MM.1S (cell line): ENCODE measurements at regions not wholly inside any gene's neighbourhood (a gene's known extent, or its start where the extent isn't known, plus 50 kb on each side); places are given as distances from the start of the nearest gene placed in this dataset.

Source experiments
- DNase-seq: peaks from one replicate; pipeline ENCODE4 v3.0.0-alpha.2; 2015
- H2AFZ ChIP-seq: fragments of 300-600 bp; sonication (generic); 2 replicates; pipeline ENCODE4 v1.6.0; 2016; ENCODE audit warnings: antibody characterized with exemption, low read length
- H3F3A ChIP-seq: fragments of 300-600 bp; sonication (generic); 2 replicates; pipeline ENCODE4 v1.6.1; 2016; ENCODE audit warnings: mild to moderate bottlenecking, antibody characterized with exemption, low read length, moderate library complexity, mixed read lengths; ENCODE audit not compliant: insufficient read depth
- H3K27ac ChIP-seq: fragments of 300-600 bp; sonication (generic); 2 replicates; pipeline ENCODE4 v1.5.1; 2016; ENCODE audit warnings: mild to moderate bottlenecking, low read length
- H3K27me3 ChIP-seq: fragments of 300-600 bp; sonication (generic); replicated peaks from 2 replicates; pipeline ENCODE4 v1.6.0; 2016; ENCODE audit warnings: low read length; ENCODE audit not compliant: insufficient read depth
- H3K36me3 ChIP-seq: fragments of 300-600 bp; sonication (generic); replicated peaks from 2 replicates; pipeline ENCODE4 v1.6.1; 2016; ENCODE audit warnings: mild to moderate bottlenecking, low read length, mixed read lengths; ENCODE audit not compliant: insufficient read depth
- H3K4me1 ChIP-seq: fragments of 300-600 bp; sonication (generic); 2 replicates; pipeline ENCODE4 v1.6.1; 2016; ENCODE audit warnings: low read length, mixed read lengths
- H3K4me2 ChIP-seq: fragments of 300-600 bp; sonication (generic); 2 replicates; pipeline ENCODE4 v1.6.0; 2016; ENCODE audit warnings: low read depth, low read length
- H3K4me3 ChIP-seq: fragments of 300-600 bp; sonication (generic); 2 replicates; pipeline ENCODE4 v1.5.1; 2016; ENCODE audit warnings: low read length, mixed read lengths
- H3K79me2 ChIP-seq: fragments of 300-600 bp; sonication (generic); 2 replicates; pipeline ENCODE4 v1.6.1; 2016; ENCODE audit warnings: mixed run types, low read length, mixed read lengths
- H3K9ac ChIP-seq: fragments of 300-600 bp; sonication (generic); 2 replicates; pipeline ENCODE4 v1.6.1; 2016; ENCODE audit warnings: low read length, mixed read lengths
- H3K9me2 ChIP-seq: fragments of 300-600 bp; sonication (generic); replicated peaks from 2 replicates; pipeline ENCODE4 v1.6.1; 2016; ENCODE audit warnings: mild to moderate bottlenecking, low read length, mixed read lengths; ENCODE audit not compliant: insufficient read depth
- H3K9me3 ChIP-seq: fragments of 300-600 bp; sonication (generic); replicated peaks from 2 replicates; pipeline ENCODE4 v1.6.1; 2016; ENCODE audit warnings: mild to moderate bottlenecking, low read length, mixed read lengths; ENCODE audit not compliant: insufficient read depth
- H4K20me1 ChIP-seq: fragments of 300-600 bp; sonication (generic); 2 replicates; pipeline ENCODE4 v1.6.1; 2016; ENCODE audit warnings: mild to moderate bottlenecking, low read length, moderate library complexity, mixed read lengths; ENCODE audit not compliant: insufficient read depth
- EZH2 ChIP-seq: fragments of 300-600 bp; sonication (generic); optimal IDR thresholded peaks from 2 replicates; pipeline ENCODE3; 2017; ENCODE audit warnings: low read depth, mild to moderate bottlenecking, antibody characterized with exemption, low read length, mixed read lengths
- EZH2phosphoT487 ChIP-seq: fragments of 300-600 bp; sonication (generic); IDR thresholded peaks from 2 replicates; pipeline ENCODE4 v1.6.1; 2018; ENCODE audit warnings: antibody characterized with exemption, low read length
- TF ChIP-seq, protein P1 (sequence below): fragments of 300-600 bp; sonication (generic); IDR thresholded peaks from 2 replicates; pipeline ENCODE4 v1.5.1; 2016; ENCODE audit warnings: antibody characterized with exemption, low read length, mixed read lengths

- Histone ChIP-seq H3K9ac (no peak overlapping the region), H3K79me2 (no peaks in the 10 kb centered on the region), H4K20me1 (no peaks in the 10 kb centered on the region), H2AFZ (no peak overlapping the region), H3K4me2 (no peak overlapping the region), H3K9me3 (no peaks in the 10 kb centered on the region), H3K27ac (no peak overlapping the region), H3K4me1 (no peaks in the 10 kb centered on the region), H3K27me3 (no peaks in the 10 kb centered on the region), H3F3A (no peaks in the 10 kb centered on the region), H3K36me3 (no peaks in the 10 kb centered on the region), H3K9me2 (no peaks in the 10 kb centered on the region), H3K4me3 (no peak overlapping the region)
- no peak for DNase-seq
- TF ChIP-seq EZH2phosphoT487 (no peak), EZH2 (no peak)
- TF ChIP-seq, protein P1, sequence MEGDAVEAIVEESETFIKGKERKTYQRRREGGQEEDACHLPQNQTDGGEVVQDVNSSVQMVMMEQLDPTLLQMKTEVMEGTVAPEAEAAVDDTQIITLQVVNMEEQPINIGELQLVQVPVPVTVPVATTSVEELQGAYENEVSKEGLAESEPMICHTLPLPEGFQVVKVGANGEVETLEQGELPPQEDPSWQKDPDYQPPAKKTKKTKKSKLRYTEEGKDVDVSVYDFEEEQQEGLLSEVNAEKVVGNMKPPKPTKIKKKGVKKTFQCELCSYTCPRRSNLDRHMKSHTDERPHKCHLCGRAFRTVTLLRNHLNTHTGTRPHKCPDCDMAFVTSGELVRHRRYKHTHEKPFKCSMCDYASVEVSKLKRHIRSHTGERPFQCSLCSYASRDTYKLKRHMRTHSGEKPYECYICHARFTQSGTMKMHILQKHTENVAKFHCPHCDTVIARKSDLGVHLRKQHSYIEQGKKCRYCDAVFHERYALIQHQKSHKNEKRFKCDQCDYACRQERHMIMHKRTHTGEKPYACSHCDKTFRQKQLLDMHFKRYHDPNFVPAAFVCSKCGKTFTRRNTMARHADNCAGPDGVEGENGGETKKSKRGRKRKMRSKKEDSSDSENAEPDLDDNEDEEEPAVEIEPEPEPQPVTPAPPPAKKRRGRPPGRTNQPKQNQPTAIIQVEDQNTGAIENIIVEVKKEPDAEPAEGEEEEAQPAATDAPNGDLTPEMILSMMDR: no peak
These were observed 110.9 kb upstream of the DMAC1 start for GRCh38 chr9:7910426-7911020.

- DNase-seq: no peak
- Histone ChIP-seq H3F3A (no peaks in the 10 kb centered on the region), H3K4me3 (no peak overlapping the region), H3K79me2 (no peaks in the 10 kb centered on the region), H3K9me3 (no peaks in the 10 kb centered on the region), H4K20me1 (no peaks in the 10 kb centered on the region), H3K9me2 (no peaks in the 10 kb centered on the region), H3K27ac (no peak overlapping the region), H3K9ac (no peak overlapping the region), H3K4me1 (no peaks in the 10 kb centered on the region), H2AFZ (no peak overlapping the region), H3K27me3 (no peaks in the 10 kb centered on the region), H3K36me3 (no peaks in the 10 kb centered on the region), H3K4me2 (no peak overlapping the region)
- TF ChIP-seq, protein P1: no peak
- TF ChIP-seq EZH2phosphoT487 (no peak), EZH2 (no peak)
These were observed 110.0 kb upstream of the DMAC1 start for GRCh38 chr9:7909537-7909936.

DNA sequence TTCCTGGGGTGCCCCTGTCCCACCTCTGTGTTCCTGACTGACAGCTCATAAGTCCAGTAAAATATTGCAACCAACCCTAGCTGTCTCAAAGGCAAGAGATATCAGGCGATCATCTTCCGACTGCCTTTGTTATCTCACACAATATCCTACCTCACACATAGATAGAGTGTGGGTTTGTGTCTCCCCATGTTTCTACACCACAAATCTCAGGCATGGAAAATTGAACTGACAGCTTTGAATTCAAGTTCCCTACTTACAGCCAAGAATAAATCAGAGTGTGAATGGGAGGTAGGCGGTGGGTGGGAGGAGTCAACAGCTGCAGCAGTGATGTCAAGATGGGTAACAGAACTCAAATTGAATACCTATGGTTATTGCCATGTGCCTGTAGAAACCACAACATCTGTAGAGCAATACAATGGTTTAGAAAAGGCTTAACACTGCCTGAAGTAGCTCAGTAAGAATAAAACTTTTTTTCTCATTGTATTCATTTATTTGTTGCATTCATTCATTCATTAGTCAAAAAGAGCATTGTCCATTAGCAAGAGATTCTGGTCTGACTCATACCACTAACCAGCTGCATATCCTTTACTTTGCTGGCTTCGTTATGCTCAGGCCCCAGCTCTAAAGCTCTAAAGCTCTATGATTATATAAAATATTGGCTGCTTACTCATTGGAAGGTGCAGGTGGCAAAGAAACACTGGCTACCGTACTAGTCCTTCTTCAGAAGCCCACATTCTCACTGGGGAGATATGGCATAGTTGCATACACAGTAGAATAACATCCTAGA lies 108.2 kb upstream of the DMAC1 start:
- Histone ChIP-seq H4K20me1 (no peaks in the 10 kb centered on the region), H3K9ac (no peak overlapping the region), H3K27me3 (no peaks in the 10 kb centered on the region), H3K4me1 (no peaks in the 10 kb centered on the region), H3K27ac (no peak overlapping the region), H3K79me2 (no peaks in the 10 kb centered on the region), H3K9me3 (no peaks in the 10 kb centered on the region), H2AFZ (no peak overlapping the region), H3K4me3 (no peak overlapping the region), H3F3A (no peaks in the 10 kb centered on the region), H3K4me2 (no peak overlapping the region), H3K36me3 (no peaks in the 10 kb centered on the region), H3K9me2 (no peaks in the 10 kb centered on the region)
- no peak for DNase-seq
- TF ChIP-seq, protein P1: no peak
- TF ChIP-seq EZH2 (no peak), EZH2phosphoT487 (no peak)
